ENCODE measurements at regions not wholly inside any gene's neighbourhood (a gene's known extent, or its start where the extent isn't known, plus 50 kb on each side); places are given as distances from the start of the nearest gene placed in this dataset.

DNA sequence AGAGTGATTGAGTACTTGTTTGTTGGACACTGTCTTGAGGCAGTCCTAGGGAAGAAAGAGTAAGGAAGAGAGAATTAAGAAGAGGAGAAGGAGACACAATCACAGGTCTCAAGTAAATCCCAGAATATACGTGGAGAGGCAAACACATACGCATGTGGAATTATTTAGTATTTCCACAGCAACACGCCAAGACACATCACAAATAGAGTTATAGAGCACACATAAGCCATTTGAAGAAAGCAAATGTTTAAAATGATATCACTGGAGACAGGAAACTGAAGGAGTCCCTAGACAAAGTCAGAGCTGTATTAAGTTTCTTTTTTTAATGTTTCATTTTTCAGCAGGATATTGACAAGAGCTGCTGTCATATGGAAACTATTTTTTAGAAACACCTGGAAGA lies 206.1 kb upstream of the LRIG1 start:
- no peak for TF ChIP-seq CTCF (conservative IDR thresholded peaks at IDR 0.05)
- TF ChIP-seq EZH2 (IDR thresholded peaks at IDR 0.05; ENCODE audit: low read depth): no peak
